ENCODE measurements at regions not wholly inside any gene's neighbourhood (a gene's known extent, or its start where the extent isn't known, plus 50 kb on each side); places are given as distances from the start of the nearest gene placed in this dataset.

DNA sequence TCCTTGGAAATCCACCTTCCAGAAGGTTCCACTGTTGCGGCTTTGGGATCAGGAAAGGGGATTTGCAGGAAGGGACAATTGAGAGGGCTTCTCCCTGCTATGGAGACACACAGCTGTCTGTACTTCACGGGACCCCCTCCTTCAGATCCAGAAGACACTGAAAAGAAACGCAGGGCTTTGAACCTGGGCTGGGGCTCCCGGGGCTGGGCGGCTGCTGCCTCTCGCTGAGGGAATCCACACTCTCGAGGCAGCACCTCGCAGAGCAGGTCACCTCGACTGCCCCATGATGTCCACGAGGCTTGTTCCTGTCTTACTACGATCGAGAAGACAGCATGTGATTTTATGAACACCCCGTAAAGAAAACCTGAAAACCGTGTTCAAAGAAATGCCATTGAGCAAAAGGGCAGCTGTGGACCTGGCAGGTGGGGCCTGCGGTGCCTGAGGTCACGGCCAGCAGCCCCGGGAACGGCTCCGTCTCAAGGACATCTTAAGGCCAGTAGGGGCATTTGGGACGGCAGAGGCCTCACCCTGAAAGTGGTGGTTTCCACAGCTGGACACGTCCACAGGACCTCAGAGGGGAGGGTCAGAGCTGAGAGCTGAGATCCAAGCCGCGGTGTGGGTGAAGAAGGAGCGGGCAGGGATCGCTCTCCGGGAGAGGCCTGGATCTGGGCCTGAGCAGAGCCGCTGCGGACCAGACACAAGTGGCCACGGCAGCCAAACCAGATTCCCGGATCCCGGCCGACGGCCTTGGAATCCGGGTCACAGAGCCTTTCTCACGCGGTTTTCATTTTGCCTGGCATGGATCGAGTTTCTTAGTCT, 165.7 kb downstream of the RTP5 start:
- no peak overlapping the region for H3K4me3 ChIP-seq
- no peak overlapping the region for H3K27ac ChIP-seq (ENCODE audit: control insufficient read depth, insufficient read depth)
- peaks cover 0 to 3% of the 10 kb centered on the region in 2 experiments for H3K27me3 ChIP-seq (replicated peaks in 1 of 2; ENCODE audit: control insufficient read depth in 2 of 2, insufficient read depth in 2 of 2, low read length in 1 of 2)
- no peak for DNase-seq (ENCODE audit: low read depth, low spot score)
- no peak for FAIRE-seq
- ChIA-PET POLR2A (no interaction called here), SMC1A (ENCODE audit: uncharacterized antibody, unreplicated experiment) (no interaction called here), RAD21 (ENCODE audit: unreplicated experiment) (no interaction called here), CTCF (no interaction called here)
- H3K79me2 ChIP-seq (ENCODE audit: control insufficient read depth, insufficient read depth, low read length) = no peaks in the 10 kb centered on the region
- BruUV-seq (replicated peaks) = no TSS peak
- H3K9me3 ChIP-seq (replicated peaks; ENCODE audit: control insufficient read depth, insufficient read depth, low read length) = no peaks in the 10 kb centered on the region; the same call in 2 of the 3 replicates
- in situ Hi-C loops (cut with MboI) = no loop called here
- no peak for ATAC-seq
- H4K20me1 ChIP-seq (ENCODE audit: control insufficient read depth, insufficient read depth) = no peaks in the 10 kb centered on the region
- intact Hi-C loops (cut with micrococcal nuclease; ENCODE audit: unreplicated experiment) = no loop called here
- no peak overlapping the region for H3K9ac ChIP-seq (ENCODE audit: control insufficient read depth, insufficient read depth, low read length)
- H3K4me1 ChIP-seq (ENCODE audit: control insufficient read depth, insufficient read depth, low read length) = no peaks in the 10 kb centered on the region
- TF ChIP-seq SPI1 (IDR thresholded peaks at IDR 0.05; ENCODE audit: borderline replicate concordance, insufficient read depth, low read depth, low read length) (no peak), SUPT20H (IDR thresholded peaks at IDR 0.05; ENCODE audit: borderline replicate concordance, control insufficient read depth, low read depth, low read length) (no peak), IKZF2 (IDR thresholded peaks at IDR 0.05) (no peak), POU2F2 (IDR thresholded peaks at IDR 0.05; ENCODE audit: borderline replicate concordance, low read depth, low read length) (no peak), ETV6 (conservative IDR thresholded peaks at IDR 0.05 in 1 of 2, IDR thresholded peaks at IDR 0.05 in 1 of 2; ENCODE audit: borderline replicate concordance in 1 of 2, low read depth in 1 of 2) (no peak), FOXK2 (IDR thresholded peaks at IDR 0.05) (no peak)
- TF ChIP-seq, protein P1, sequence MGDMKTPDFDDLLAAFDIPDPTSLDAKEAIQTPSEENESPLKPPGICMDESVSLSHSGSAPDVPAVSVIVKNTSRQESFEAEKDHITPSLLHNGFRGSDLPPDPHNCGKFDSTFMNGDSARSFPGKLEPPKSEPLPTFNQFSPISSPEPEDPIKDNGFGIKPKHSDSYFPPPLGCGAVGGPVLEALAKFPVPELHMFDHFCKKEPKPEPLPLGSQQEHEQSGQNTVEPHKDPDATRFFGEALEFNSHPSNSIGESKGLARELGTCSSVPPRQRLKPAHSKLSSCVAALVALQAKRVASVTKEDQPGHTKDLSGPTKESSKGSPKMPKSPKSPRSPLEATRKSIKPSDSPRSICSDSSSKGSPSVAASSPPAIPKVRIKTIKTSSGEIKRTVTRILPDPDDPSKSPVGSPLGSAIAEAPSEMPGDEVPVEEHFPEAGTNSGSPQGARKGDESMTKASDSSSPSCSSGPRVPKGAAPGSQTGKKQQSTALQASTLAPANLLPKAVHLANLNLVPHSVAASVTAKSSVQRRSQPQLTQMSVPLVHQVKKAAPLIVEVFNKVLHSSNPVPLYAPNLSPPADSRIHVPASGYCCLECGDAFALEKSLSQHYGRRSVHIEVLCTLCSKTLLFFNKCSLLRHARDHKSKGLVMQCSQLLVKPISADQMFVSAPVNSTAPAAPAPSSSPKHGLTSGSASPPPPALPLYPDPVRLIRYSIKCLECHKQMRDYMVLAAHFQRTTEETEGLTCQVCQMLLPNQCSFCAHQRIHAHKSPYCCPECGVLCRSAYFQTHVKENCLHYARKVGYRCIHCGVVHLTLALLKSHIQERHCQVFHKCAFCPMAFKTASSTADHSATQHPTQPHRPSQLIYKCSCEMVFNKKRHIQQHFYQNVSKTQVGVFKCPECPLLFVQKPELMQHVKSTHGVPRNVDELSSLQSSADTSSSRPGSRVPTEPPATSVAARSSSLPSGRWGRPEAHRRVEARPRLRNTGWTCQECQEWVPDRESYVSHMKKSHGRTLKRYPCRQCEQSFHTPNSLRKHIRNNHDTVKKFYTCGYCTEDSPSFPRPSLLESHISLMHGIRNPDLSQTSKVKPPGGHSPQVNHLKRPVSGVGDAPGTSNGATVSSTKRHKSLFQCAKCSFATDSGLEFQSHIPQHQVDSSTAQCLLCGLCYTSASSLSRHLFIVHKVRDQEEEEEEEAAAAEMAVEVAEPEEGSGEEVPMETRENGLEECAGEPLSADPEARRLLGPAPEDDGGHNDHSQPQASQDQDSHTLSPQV (IDR thresholded peaks at IDR 0.05) = no peak
- TF ChIP-seq, protein P2, sequence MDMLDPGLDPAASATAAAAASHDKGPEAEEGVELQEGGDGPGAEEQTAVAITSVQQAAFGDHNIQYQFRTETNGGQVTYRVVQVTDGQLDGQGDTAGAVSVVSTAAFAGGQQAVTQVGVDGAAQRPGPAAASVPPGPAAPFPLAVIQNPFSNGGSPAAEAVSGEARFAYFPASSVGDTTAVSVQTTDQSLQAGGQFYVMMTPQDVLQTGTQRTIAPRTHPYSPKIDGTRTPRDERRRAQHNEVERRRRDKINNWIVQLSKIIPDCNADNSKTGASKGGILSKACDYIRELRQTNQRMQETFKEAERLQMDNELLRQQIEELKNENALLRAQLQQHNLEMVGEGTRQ (IDR thresholded peaks at IDR 0.05; ENCODE audit: borderline replicate concordance, low read depth, low read length) = no peak
- H3K4me2 ChIP-seq (ENCODE audit: control insufficient read depth, insufficient read depth) = no peak overlapping the region
- H3K36me3 ChIP-seq (ENCODE audit: control insufficient read depth in 2 of 2, insufficient read depth in 2 of 2, low read length in 1 of 2) = no peaks in the 10 kb centered on the region
- 62% methylated on average over 37 of the region's 37 CpGs for WGBS (ENCODE audit: insufficient coverage, insufficient replicate concordance, low lambda C conversion rate, missing lambda C conversion rate)
- no peak overlapping the region for H2AFZ ChIP-seq (ENCODE audit: control insufficient read depth, low read depth, low read length)
